ENCODE measurements at regions not wholly inside any gene's neighbourhood (a gene's known extent, or its start where the extent isn't known, plus 50 kb on each side); places are given as distances from the start of the nearest gene placed in this dataset.

GRCh38 chr14:87082917-87083316 lies 910.1 kb downstream of the GALC start:
- Histone ChIP-seq H3K4me1 (no peaks in the 10 kb centered on the region), H3K27me3 (no peaks in the 10 kb centered on the region), H3K9me3 (no peaks in the 10 kb centered on the region), H3K27ac (replicated peaks in 1 of 4) (no peak overlapping the region), H3K4me3 (no peak overlapping the region), H3K36me3 (no peaks in the 10 kb centered on the region)
- intact Hi-C loops (cut with DNase I) = no loop called here
- TF ChIP-seq EP300 (IDR thresholded peaks at IDR 0.05) = no peak
- no peak for TF ChIP-seq POLR2A (IDR thresholded peaks at IDR 0.05; ENCODE audit: low read depth)
- no peak for TF ChIP-seq POLR2AphosphoS5 (IDR thresholded peaks at IDR 0.05)
- no peak for TF ChIP-seq CTCF (IDR thresholded peaks at IDR 0.05)
- no peak for DNase-seq (ENCODE audit: extremely low spot score)

GRCh38 chr14:87081004-87081403 lies 912.0 kb downstream of the GALC start:
- Histone ChIP-seq H3K4me3 (no peak overlapping the region), H3K27ac (replicated peaks in 1 of 4) (no peak overlapping the region), H3K9me3 (no peaks in the 10 kb centered on the region), H3K27me3 (no peaks in the 10 kb centered on the region), H3K36me3 (no peaks in the 10 kb centered on the region), H3K4me1 (no peaks in the 10 kb centered on the region)
- no peak for TF ChIP-seq POLR2A (IDR thresholded peaks at IDR 0.05; ENCODE audit: low read depth)
- TF ChIP-seq POLR2AphosphoS5 (IDR thresholded peaks at IDR 0.05) = no peak
- TF ChIP-seq CTCF (IDR thresholded peaks at IDR 0.05) = no peak
- TF ChIP-seq EP300 (IDR thresholded peaks at IDR 0.05) = no peak
- intact Hi-C loops (cut with DNase I) = no loop called here
- no peak for DNase-seq (ENCODE audit: extremely low spot score)
- 92% methylated on average over 6 of the region's 6 CpGs for WGBS

GRCh38 chr14:87080146-87080545 lies 912.8 kb downstream of the GALC start:
- intact Hi-C loops (cut with DNase I) = no loop called here
- DNase-seq (ENCODE audit: extremely low spot score) = no peak
- WGBS = 83% methylated on average over 7 of the region's 7 CpGs
- no peak for TF ChIP-seq CTCF (IDR thresholded peaks at IDR 0.05)
- TF ChIP-seq POLR2AphosphoS5 (IDR thresholded peaks at IDR 0.05) = no peak
- TF ChIP-seq POLR2A (IDR thresholded peaks at IDR 0.05; ENCODE audit: low read depth) = no peak
- TF ChIP-seq EP300 (IDR thresholded peaks at IDR 0.05) = no peak
- no peaks in the 10 kb centered on the region for H3K36me3 ChIP-seq
- H3K4me1 ChIP-seq = no peaks in the 10 kb centered on the region
- no peak overlapping the region for H3K27ac ChIP-seq (replicated peaks in 1 of 4)
- H3K9me3 ChIP-seq = no peaks in the 10 kb centered on the region
- no peaks in the 10 kb centered on the region for H3K27me3 ChIP-seq
- H3K4me3 ChIP-seq = no peak overlapping the region

DNA sequence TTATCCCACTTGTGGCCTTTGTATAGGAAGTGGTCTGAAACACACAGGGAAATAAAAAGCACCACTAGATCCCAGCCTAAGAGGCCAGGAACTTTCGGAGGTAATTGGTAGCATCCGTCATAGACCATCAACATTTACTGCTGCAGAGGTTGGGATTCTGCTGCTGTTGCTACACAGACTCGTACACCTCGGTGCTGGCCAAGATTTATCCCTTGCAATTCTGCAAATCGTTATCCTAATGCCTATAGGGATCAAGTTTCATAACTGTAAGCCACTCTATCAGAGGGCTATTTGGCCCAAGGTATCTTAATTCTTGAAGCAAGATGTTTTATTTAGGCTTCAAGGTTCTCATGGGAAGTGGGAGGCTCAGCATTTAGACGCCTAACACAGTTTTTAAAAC lies 913.6 kb downstream of the GALC start:
- DNase-seq (ENCODE audit: extremely low spot score) = no peak
- no peak overlapping the region for H3K27ac ChIP-seq (replicated peaks in 1 of 4)
- H3K36me3 ChIP-seq = no peaks in the 10 kb centered on the region
- H3K27me3 ChIP-seq = no peaks in the 10 kb centered on the region
- no peak for TF ChIP-seq POLR2A (IDR thresholded peaks at IDR 0.05; ENCODE audit: low read depth)
- no peak for TF ChIP-seq EP300 (IDR thresholded peaks at IDR 0.05)
- no peak for TF ChIP-seq CTCF (IDR thresholded peaks at IDR 0.05)
- WGBS = 74% methylated on average over 6 of the region's 6 CpGs
- intact Hi-C loops (cut with DNase I) = no loop called here
- H3K9me3 ChIP-seq = no peaks in the 10 kb centered on the region
- H3K4me1 ChIP-seq = no peaks in the 10 kb centered on the region
- H3K4me3 ChIP-seq = no peak overlapping the region

DNA sequence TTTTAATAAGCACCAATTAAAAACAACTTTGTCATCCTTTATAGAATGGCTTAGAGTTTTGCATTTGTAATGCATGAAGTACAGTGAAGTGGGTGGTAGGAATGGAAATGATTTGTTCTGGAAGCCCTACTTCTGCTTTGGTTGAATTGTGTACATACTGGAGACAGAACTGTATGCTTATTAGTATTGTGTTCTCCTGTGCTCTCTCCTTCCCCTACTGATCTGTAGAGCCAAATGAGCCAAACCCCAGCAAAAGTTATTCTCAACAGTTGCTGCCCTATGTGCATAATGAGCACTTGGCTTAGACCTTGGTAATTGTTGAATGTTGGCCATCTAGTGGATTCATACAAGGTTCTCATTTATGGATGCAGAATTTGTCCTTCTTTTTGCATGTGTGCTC lies 916.1 kb downstream of the GALC start:
- TF ChIP-seq POLR2AphosphoS5 (IDR thresholded peaks at IDR 0.05) = no peak
- intact Hi-C loops (cut with DNase I) = no loop called here

More for the DNA sequence above, 916.1 kb downstream of the GALC start:
- Histone ChIP-seq H3K4me3 (no peak overlapping the region), H3K9me3 (no peaks in the 10 kb centered on the region), H3K4me1 (no peaks in the 10 kb centered on the region), H3K36me3 (no peaks in the 10 kb centered on the region), H3K27me3 (no peaks in the 10 kb centered on the region), H3K27ac (replicated peaks in 1 of 4) (no peak overlapping the region)
- no peak for DNase-seq (ENCODE audit: extremely low spot score)
